GM21619 (cell line): ENCODE measurements at regions not wholly inside any gene's neighbourhood (a gene's known extent, or its start where the extent isn't known, plus 50 kb on each side); places are given as distances from the start of the nearest gene placed in this dataset.
"Not testable (repeated sequence)": the region's sequence is repeated elsewhere in the genome, so short reads cannot be mapped to it uniquely, and the experiment has no call there.

Source experiments
- ATAC-seq: cut with Tn5 transposase; IDR thresholded peaks from one replicate; pipeline ENCODE4 v1.9.1; 2021; ENCODE audit not compliant: unreplicated experiment

DNA sequence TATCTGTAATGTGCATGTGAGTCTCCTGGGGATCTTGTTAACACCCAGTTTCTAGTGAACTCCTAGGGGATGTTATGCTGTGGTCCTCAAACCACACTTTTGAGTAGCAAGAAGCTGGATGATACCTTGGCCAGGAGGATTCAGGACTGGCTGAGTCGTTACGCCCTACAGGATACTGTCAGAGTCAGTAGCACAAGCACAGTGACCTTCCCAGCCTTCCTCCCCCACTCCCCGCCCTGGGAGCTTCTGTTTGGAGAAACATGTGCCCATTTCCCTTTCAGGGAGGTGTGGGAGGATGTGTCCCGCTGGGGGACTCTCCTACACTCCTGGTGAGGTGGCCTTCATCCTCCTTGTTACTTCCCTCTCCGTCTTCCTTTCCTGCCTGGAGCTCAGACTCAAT is 76.4 kb upstream of the TRPM1 start:
- ATAC-seq: no peak

GRCh38 chr15:31178705-31179104 is 77.2 kb upstream of the TRPM1 start:
- no peak for ATAC-seq

GRCh38 chr15:31179693-31180092 is 78.2 kb upstream of the TRPM1 start:
- no peak for ATAC-seq

DNA sequence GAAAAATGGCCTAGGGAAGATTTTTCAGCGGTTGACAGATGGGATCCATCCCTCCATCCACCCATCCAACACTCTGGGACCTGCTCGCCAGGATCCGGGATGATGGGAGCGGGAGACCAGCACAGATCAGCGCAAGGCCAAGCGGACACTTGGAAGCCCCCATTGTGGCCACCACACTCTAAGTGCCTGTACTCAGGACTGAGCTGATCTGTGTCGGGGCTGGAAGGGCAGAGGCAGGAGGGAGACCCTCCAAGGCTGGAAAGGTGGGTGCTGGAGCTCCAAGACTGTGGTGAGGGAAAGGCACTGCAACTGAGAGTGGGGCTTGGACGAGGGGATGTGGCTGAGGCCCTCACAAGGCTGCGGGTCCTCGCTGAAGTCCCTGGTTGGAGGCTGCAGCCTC is 91.8 kb upstream of the TRPM1 start:
- ATAC-seq: no peak

GRCh38 chr15:31195871-31196270 is 94.3 kb upstream of the TRPM1 start:
- ATAC-seq: no peak

- no peak for ATAC-seq
Observed at GRCh38 chr15:31197497-31198414, 96.2 kb upstream of the TRPM1 start.

- no peak for ATAC-seq
Observed at GRCh38 chr15:31200735-31201151, 99.2 kb upstream of the TRPM1 start.

DNA sequence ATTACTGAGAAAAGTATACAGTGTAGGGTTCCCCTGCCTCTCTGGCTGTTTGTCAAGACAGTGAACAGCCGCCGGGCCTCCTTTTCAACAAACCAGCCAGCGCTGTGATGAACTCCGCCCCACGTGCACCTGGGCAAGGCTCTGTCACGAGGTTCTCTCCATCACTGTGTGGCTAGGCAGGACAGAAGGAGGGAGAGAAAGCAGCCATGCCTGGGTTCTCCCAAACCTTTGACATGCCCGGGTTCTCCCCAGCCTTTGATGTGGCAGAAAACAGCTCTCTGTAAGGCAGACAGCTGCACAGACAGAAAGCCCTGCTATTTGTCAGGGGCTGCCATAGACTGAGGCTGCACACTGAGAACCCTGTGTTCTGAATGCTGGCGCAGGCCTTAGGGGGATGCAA is 101.4 kb upstream of the TRPM1 start:
- ATAC-seq: no peak

GRCh38 chr15:31203999-31204398 is 102.5 kb upstream of the TRPM1 start:
- ATAC-seq: no peak

DNA sequence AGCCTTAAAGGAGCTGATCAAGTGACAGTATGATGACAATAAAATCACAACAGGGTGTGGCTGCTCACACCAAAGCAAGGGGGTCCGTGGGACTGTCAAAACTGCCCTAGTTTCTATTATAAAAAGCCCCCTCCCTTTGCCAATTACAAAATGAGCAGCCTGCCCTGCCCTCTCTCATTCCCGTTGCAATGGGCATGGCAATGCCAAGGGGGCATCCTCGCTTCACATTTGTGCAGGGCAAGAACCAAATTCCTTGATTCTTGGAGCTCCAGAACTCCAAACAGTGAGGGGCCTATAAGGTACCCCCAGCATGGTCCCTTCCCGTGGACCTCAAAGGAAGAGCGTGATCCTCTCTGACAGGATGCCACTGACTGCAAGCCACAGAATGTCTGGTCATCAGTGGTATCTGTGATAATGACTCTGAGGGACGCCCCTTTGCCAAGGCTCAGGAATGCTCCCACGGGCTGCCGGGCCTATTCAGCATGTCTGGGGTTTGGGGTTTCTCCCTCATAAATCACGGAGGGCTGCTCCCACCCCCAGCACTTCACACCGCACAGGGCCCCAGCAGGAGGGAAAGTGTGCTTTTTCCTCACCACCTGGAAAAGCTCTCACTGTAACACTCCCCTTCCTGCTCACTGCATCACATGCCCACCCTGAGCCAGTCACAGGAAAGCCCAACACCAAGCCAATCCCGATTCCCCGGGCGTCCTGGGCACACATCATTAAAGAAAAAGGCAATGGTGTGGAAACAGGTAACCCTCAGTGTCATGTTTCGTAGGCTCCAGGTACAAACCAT is 105.1 kb upstream of the TRPM1 start:
- no peak for ATAC-seq

GRCh38 chr15:31207246-31207645 is 105.7 kb upstream of the TRPM1 start:
- no peak for ATAC-seq

DNA sequence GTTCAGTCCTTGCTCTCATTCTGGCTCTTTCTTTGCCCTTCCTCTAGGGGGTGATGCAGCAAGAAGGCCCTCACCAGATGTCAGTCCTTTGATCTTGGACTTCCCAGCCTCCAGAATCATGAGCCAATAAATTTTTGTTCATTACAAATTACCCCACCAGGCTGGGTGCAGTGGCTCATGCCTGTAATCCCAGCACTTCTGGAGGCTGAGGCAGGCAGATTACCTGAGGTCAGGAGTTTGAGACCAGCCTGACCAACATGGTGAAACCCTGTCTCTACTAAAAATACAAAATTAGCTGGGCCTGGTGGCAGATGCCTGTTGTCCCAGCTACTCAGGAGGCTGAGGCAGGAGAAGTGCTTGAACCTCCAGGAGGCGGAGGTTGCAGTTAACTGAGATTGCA is 106.3 kb upstream of the TRPM1 start:
- ATAC-seq: not testable (repeated sequence)

DNA sequence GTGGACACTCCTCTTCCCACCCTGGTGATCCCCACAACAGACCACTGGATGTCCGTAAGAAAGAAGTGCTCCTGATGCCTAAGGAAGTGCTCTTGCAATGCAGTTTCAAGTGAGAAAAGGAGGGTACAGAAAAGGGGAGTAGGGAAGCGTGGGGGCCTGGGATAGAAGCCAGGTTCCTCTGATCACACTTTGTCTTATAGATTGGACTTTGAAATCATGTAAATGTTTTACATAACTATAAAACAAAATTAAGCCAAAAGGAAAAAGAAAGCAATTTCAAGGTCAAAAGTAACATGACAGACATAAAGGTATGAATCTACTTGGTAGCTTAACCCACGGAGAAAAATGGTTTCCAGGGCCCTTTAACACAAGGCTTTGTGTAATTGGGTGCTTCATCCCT is 107.3 kb upstream of the TRPM1 start:
- ATAC-seq: no peak

GRCh38 chr15:31211353-31211752 is 109.8 kb upstream of the TRPM1 start:
- ATAC-seq: no peak

DNA sequence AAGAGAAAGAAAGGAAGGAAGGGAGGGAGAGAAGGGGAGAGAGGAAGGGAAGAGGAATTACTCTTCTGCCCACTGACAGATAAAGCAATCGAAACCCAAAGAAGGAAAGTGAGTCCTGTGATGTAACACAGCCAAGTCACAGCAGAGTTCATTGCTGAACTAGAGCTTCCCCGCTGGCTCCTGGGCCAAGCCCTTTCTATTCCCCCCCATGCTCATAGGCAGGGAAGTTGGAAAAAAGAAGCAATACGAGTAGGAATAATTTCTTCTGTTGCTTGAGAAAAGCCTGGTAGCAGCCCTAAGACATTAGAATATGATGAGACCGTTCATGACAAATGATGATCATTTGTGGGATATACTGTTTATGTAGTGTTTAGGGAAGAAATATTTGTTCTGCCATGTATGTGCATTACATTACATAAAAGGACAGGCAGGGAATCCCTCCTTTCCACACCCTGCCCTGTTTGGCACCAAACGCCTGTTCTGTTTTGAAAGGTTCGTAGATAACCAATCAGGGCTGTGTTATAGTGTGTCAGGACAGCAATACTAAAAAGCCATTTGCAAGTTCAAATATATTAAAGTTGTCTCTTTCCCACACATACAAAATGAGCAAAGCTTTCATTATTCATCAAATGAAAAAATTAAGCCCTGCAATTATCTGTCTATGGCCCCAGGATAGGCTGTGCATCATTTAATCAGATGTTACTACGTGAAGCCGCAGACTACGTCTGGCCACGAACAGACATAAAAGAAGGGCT is 111.0 kb upstream of the TRPM1 start:
- no peak for ATAC-seq

DNA sequence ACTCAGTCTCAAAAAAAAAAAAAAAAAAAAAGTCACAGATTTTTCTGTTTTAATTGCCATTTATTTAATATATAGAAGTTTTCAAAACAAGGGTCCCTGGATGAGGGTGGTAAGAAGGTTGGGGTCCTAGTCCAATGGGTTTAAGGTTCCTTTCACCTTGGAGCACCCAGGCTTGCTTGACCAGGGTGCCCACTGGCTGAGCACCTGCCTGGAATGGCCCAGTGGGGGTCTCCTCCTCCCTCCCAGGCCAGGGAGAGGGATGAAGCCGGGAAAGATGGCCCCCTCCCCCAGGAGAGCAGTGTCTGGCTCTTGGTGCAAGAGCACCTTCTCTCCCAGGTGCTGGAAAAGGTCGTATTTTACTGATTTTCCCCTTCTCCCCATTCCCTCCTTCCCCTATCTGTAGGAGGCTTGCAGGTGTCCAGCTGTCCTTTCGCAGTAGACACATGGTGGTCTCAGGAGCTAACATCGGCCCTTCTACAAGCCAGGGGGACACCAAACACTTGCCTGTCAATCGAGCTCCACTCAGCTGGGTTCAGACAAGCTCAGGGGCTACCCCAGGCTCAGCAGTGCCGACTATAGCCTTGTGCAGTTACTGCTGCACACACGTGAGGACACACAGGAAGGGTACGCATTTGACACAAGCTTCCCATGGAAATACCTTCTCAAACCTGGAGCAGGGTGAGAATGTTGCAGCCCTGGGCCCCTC is 112.3 kb upstream of the KLF13 start:
- no peak for ATAC-seq

- ATAC-seq: peak; percentile 3
Observed at GRCh38 chr15:31214864-31215489, 111.7 kb upstream of the KLF13 start.

DNA sequence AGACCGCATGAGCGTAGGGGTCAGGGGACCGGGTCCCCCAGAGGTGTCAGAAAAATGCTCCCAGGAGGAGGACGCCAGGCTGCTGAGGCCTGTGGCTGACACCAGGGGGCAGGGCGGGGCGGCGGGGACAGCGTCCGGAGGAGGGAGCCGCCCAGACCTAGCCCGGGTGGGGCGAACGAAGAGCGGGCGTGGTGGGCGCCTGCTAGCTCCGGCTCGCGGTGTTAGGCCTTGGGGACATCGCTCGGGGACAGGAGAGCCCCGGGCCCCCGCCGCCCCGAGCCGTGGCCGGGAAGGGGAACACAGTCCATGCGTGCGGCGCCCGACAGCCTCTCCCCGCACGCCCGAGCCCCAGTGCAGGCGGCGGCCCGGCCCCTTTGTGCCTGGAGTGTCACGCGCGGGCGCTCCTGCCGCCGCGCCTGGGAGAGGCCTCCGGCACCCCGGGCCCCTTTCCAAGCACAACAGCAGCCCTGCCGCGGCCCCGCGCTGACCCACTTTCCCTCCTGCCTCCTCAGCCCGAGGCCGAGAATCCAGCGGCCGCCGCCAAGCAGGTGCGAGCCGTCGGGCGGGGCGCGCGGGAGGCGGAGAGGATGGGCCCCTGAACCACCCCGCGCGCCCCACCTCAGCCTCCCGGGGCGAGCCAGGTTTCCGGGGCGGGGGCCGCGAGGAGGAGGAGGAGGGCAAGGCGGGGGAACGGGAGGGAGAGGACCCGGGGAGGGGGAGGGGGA is 111.0 kb upstream of the KLF13 start:
- ATAC-seq: peak; percentile 74

DNA sequence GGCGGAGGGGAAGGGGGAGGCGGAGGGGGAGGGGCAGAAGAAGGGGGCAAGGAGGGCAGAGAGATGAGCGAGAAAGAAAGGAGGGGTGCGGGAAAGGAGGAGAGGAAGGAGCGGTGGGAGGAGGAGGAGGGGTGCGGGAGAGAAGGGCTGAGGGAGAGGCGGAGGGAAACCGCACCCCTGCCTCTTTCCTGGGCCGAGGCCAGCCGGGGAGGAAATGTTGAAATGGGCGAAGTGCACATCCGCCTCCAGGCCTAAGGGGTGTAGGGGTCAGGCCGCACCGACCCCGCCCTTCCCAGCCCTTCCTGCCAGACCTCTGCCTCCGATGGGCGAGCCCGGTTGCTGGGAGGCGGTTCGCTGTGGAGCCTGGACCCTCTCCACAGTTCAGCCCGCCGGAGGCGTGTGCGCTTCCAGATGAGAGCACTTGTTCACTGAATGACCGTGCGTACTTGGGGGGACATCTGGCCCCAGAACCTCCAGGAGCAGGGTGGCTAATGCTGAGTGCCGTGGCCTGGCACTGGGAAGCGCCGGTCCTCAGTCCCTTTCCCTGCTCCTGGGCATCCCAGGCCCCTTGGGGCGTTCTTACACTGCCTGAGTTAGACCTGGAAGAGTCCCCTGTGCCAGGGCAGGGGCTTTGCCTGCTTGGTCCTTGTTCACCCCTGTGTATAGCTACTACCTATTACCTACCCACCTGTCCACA is 110.3 kb upstream of the KLF13 start:
- ATAC-seq: peak; percentile 37
